ENCODE measurements at regions not wholly inside any gene's neighbourhood (a gene's known extent, or its start where the extent isn't known, plus 50 kb on each side); places are given as distances from the start of the nearest gene placed in this dataset.
"Not testable (repeated sequence)": the region's sequence is repeated elsewhere in the genome, so short reads cannot be mapped to it uniquely, and the experiment has no call there.

- DNase-seq (ENCODE audit: low read depth) = no peak
- no peak overlapping the region for H3K4me3 ChIP-seq (ENCODE audit: control insufficient read depth, low read depth, low read length)
- TF ChIP-seq, protein P1, sequence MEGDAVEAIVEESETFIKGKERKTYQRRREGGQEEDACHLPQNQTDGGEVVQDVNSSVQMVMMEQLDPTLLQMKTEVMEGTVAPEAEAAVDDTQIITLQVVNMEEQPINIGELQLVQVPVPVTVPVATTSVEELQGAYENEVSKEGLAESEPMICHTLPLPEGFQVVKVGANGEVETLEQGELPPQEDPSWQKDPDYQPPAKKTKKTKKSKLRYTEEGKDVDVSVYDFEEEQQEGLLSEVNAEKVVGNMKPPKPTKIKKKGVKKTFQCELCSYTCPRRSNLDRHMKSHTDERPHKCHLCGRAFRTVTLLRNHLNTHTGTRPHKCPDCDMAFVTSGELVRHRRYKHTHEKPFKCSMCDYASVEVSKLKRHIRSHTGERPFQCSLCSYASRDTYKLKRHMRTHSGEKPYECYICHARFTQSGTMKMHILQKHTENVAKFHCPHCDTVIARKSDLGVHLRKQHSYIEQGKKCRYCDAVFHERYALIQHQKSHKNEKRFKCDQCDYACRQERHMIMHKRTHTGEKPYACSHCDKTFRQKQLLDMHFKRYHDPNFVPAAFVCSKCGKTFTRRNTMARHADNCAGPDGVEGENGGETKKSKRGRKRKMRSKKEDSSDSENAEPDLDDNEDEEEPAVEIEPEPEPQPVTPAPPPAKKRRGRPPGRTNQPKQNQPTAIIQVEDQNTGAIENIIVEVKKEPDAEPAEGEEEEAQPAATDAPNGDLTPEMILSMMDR (IDR thresholded peaks at IDR 0.05; ENCODE audit: control insufficient read depth, insufficient read depth, low read depth, low read length, missing control alignments) = no peak
These were observed 91.4 kb upstream of the MAN1A1 start for GRCh38 chr6:119440953-119441352.

DNA sequence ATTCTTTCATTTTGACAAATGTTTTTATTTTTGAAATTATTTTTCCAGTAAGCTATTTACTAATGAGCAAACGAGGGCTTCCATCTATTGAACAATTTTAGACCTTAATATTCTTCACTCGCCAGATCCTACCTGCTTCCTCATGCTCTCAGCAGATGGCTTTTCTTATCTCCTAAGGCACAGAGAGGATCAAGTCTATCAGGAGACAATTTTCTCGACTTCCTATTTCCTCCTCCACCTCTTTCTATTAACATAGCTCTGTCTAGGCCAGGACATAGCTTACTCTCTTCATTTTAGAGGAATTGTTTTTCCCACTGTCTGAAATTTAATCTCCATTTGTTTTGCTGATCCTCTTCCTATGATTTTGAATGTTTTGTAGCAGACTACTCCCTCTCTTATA is 87.0 kb upstream of the MAN1A1 start:
- TF ChIP-seq, protein P1 (IDR thresholded peaks at IDR 0.05; ENCODE audit: control insufficient read depth, insufficient read depth, low read depth, low read length, missing control alignments) = no peak
- H3K4me3 ChIP-seq (ENCODE audit: control insufficient read depth, low read depth, low read length) = no peak overlapping the region
- DNase-seq (ENCODE audit: low read depth) = no peak

- DNase-seq (ENCODE audit: low read depth) = no peak
- TF ChIP-seq, protein P1 (IDR thresholded peaks at IDR 0.05; ENCODE audit: control insufficient read depth, insufficient read depth, low read depth, low read length, missing control alignments) = no peak
- no peak overlapping the region for H3K4me3 ChIP-seq (ENCODE audit: control insufficient read depth, low read depth, low read length)
These were observed 82.2 kb upstream of the MAN1A1 start for GRCh38 chr6:119431799-119432198.

DNA sequence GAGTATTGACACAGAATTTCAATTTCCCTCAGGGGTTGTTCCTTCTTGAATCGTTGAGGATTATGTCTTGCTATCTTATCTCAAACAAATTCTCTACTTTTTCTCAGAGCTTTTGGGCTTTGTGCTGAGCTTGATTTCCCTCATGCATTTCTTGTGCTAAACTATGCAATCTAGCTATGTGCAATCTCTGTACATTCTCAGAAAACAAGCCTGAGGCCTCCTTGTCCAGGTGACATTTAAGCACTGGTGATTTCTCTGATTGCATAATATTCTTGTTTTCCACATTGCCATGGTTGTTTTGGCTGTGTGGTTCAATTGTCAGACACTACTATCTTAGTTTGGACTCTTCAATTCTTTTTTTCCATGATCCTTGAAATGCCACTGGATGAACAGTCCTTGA is 81.2 kb upstream of the MAN1A1 start:
- H3K4me3 ChIP-seq (ENCODE audit: control insufficient read depth, low read depth, low read length) = no peak overlapping the region
- DNase-seq (ENCODE audit: low read depth) = no peak
- TF ChIP-seq, protein P1 (IDR thresholded peaks at IDR 0.05; ENCODE audit: control insufficient read depth, insufficient read depth, low read depth, low read length, missing control alignments) = no peak

DNA sequence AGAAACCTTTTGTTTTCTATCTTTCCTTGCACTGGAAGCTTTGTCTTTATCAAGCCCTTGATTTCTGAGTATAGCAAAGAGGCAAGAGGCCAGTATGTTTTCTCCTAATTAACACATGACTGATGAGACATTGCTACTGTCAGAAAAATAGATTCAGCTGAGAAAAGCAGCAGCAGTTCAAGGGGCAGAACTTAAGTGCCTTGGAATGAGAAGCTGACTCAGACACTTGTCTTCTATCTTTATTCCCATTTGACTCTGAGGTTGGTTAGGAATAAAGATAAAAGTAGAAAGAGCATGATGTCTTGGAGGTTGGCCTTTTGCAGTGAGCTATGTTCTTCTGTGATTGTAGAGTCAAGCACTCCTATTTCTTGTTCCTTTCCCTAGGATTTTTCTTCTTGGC is 79.1 kb upstream of the MAN1A1 start:
- no peak overlapping the region for H3K4me3 ChIP-seq (ENCODE audit: control insufficient read depth, low read depth, low read length)
- DNase-seq (ENCODE audit: low read depth) = no peak
- TF ChIP-seq, protein P1 (IDR thresholded peaks at IDR 0.05; ENCODE audit: control insufficient read depth, insufficient read depth, low read depth, low read length, missing control alignments) = no peak

DNA sequence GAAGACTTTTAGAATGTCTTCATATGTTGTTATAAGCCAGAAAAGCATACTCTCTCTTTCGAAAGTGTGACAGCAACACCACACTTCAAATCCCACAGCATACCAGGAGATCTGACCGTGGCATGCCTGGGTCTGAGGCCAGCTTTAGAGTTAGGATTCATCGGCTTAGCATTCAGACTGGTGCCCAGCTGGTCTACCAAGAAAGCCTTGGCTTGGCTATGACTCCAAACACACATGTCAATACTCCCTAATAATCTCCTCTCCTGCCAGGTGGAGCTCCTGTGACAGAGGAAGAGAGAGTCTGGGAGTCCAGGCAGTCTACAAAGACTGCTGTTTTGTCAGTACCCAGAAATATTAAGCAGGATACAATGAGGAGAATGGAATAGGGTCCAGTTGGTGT is 77.1 kb upstream of the MAN1A1 start:
- TF ChIP-seq, protein P1 (IDR thresholded peaks at IDR 0.05; ENCODE audit: control insufficient read depth, insufficient read depth, low read depth, low read length, missing control alignments) = no peak
- no peak overlapping the region for H3K4me3 ChIP-seq (ENCODE audit: control insufficient read depth, low read depth, low read length)
- DNase-seq (ENCODE audit: low read depth) = peak; percentile 20

GRCh38 chr6:119423996-119424395 is 74.4 kb upstream of the MAN1A1 start:
- no peak for DNase-seq (ENCODE audit: low read depth)
- no peak overlapping the region for H3K4me3 ChIP-seq (ENCODE audit: control insufficient read depth, low read depth, low read length)
- TF ChIP-seq, protein P1 (IDR thresholded peaks at IDR 0.05; ENCODE audit: control insufficient read depth, insufficient read depth, low read depth, low read length, missing control alignments) = no peak

- not testable (repeated sequence) for DNase-seq (ENCODE audit: low read depth); H3K4me3 ChIP-seq (ENCODE audit: control insufficient read depth, low read depth, low read length)
These were observed 68.5 kb upstream of the MAN1A1 start for GRCh38 chr6:119418084-119418483.
